B cell (primary cell): ENCODE measurements at regions not wholly inside any gene's neighbourhood (a gene's known extent, or its start where the extent isn't known, plus 50 kb on each side); places are given as distances from the start of the nearest gene placed in this dataset.

Experiments used
- ATAC-seq: fragments of 200-7000 bp; cut with Tn5 transposase; one replicate; pipeline ENCODE4 v1.10.0; 2021; ENCODE audit warnings: low read depth, mild to moderate bottlenecking, moderate number of reproducible peaks, moderate library complexity
- CTCF ChIA-PET: fragments of 350-600 bp; sonication (Branson Sonifier 250); formaldehyde crosslinking; loops from one replicate; lab custom pipeline; 2021; ENCODE audit warnings: antibody characterized with exemption, inconsistent platforms; lab: Charles Lee
- POLR2A ChIA-PET: fragments of 350-600 bp; sonication (Branson Sonifier 250); formaldehyde crosslinking; loops from one replicate; lab custom pipeline; 2021; ENCODE audit warnings: antibody characterized with exemption; lab: Charles Lee
- DNase-seq: peaks from one replicate; pipeline ENCODE4 v3.0.0; 2013
- H2AFZ ChIP-seq: 2 replicates; pipeline ENCODE4 v1.6.1; 2012; ENCODE audit warnings: mild to moderate bottlenecking, low read depth, low read length; ENCODE audit not compliant: insufficient read depth, poor library complexity, severe bottlenecking
- H3K27ac ChIP-seq, 2 donors: 1 replicate in 1 of 2; 2 replicates in 1 of 2; pipeline ENCODE4 v1.5.1; 2012 to 2013; ENCODE audit warnings: low read length in 2 of 2, mild to moderate bottlenecking in 2 of 2, moderate library complexity in 1 of 2
- H3K27me3 ChIP-seq, 4 experiments: fragments of 200-600 bp in 1 of 4; sonication (generic) in 1 of 4; replicated peaks in 1 of 4; 1 replicate in 2 of 4; 2 replicates in 2 of 4; pipeline versions ENCODE4 v1.6.1 to v1.7.0; 2013 to 2016; ENCODE audit warnings: low read length in 3 of 4, mild to moderate bottlenecking in 2 of 4, mixed read lengths in 1 of 4, moderate library complexity in 1 of 4; ENCODE audit not compliant: insufficient read depth in 4 of 4, control insufficient read depth in 3 of 4; ENCODE audit errors: control extremely low read depth in 1 of 4
- H3K36me3 ChIP-seq, 2 experiments: replicated peaks in 1 of 2; 1 replicate in 1 of 2; 2 replicates in 1 of 2; pipeline versions ENCODE4 v1.6.1 to v1.7.1; 2013; ENCODE audit warnings: low read length in 1 of 2; ENCODE audit not compliant: insufficient read depth in 2 of 2, control insufficient read depth in 1 of 2; ENCODE audit errors: control extremely low read depth in 1 of 2, extremely low read depth in 1 of 2
- H3K4me1 ChIP-seq, 2 donors: fragments of 200-600 bp in 1 of 2; sonication (generic) in 1 of 2; 1 replicate in 1 of 2; 2 replicates in 1 of 2; pipeline versions ENCODE4 v1.5.1 to v1.6.1; 2013 to 2017; ENCODE audit warnings: low read length in 2 of 2; ENCODE audit not compliant: control insufficient read depth in 2 of 2, insufficient read depth in 2 of 2
- H3K4me2 ChIP-seq: replicated peaks from 2 replicates; pipeline ENCODE3; 2012; ENCODE audit warnings: mild to moderate bottlenecking, low read depth, low read length; ENCODE audit not compliant: poor library complexity, severe bottlenecking
- H3K4me3 ChIP-seq, 5 experiments: fragments of 200-600 bp in 1 of 5; sonication (generic) in 1 of 5; 1 replicate in 3 of 5; 2 replicates in 2 of 5; pipeline versions ENCODE4 v1.5.1 to v1.7.0; 2011 to 2016; ENCODE audit warnings: low read length in 4 of 5, mild to moderate bottlenecking in 4 of 5, low read depth in 2 of 5, control low read depth in 1 of 5, moderate library complexity in 1 of 5; ENCODE audit not compliant: insufficient read depth in 1 of 5; ENCODE audit errors: control extremely low read depth in 1 of 5, extremely low read depth in 1 of 5
- H3K79me2 ChIP-seq: fragments of 200-600 bp; sonication (generic); one replicate; pipeline ENCODE4 v1.6.0; 2016; ENCODE audit warnings: low read length; ENCODE audit not compliant: control insufficient read depth, insufficient read depth
- H3K9ac ChIP-seq: fragments of 200-600 bp; sonication (generic); 2 replicates; pipeline ENCODE4 v1.6.1; 2017; ENCODE audit warnings: mild to moderate bottlenecking, low read length, moderate library complexity
- H3K9me3 ChIP-seq, 3 donors: one replicate each; pipeline versions ENCODE4 v1.6.1 to v1.7.1; 2013; ENCODE audit warnings: low read length in 2 of 3; ENCODE audit not compliant: control insufficient read depth in 2 of 3, insufficient read depth in 1 of 3; ENCODE audit errors: control extremely low read depth in 1 of 3
- H4K20me1 ChIP-seq: 2 replicates; pipeline ENCODE4 v1.6.0; 2012; ENCODE audit warnings: mild to moderate bottlenecking, low read length; ENCODE audit not compliant: insufficient read depth, control insufficient read depth, poor library complexity, severe bottlenecking
- H3K27ac Mint-ChIP-seq: one replicate; pipeline ENCODE4 v1.8.0; 2021; ENCODE audit warnings: mixed read lengths
- H3K27me3 Mint-ChIP-seq: one replicate; pipeline ENCODE4 v1.8.0; 2021; ENCODE audit warnings: mixed read lengths
- H3K4me1 Mint-ChIP-seq: one replicate; pipeline ENCODE4 v1.8.0; 2021; ENCODE audit warnings: mixed read lengths
- H3K4me3 Mint-ChIP-seq: one replicate; pipeline ENCODE4 v1.8.0; 2021; ENCODE audit warnings: mixed read lengths
- H3K9me3 Mint-ChIP-seq: one replicate; pipeline ENCODE4 v1.8.0; 2022; ENCODE audit warnings: mixed read lengths; ENCODE audit not compliant: insufficient read depth
- CTCF ChIP-seq: fragments of 200-600 bp; IDR thresholded peaks from one replicate; pipeline ENCODE4 v1.8.0; 2022; ENCODE audit warnings: antibody characterized with exemption, mild to moderate bottlenecking
- EZH2 ChIP-seq: IDR thresholded peaks from 2 replicates; pipeline ENCODE4 v1.6.1; 2012; ENCODE audit warnings: borderline replicate concordance, low read depth, mild to moderate bottlenecking, moderate library complexity, low read length; ENCODE audit not compliant: insufficient read depth, poor library complexity, severe bottlenecking
- WGBS: methylation state at CpG from one replicate; pipeline ENCODE4 v1.1.5; 2013; ENCODE audit warnings: missing lambda C conversion rate; ENCODE audit not compliant: insufficient coverage; 5-methylcytosine and 5-hydroxymethylcytosine counted together
- intact Hi-C: fragments of 100-400 bp; cut with micrococcal nuclease; formaldehyde crosslinking; loops from one replicate; pipeline ENCODE4 v1.10.0; 2022

- no peak for TF ChIP-seq CTCF
- TF ChIP-seq EZH2, result no peak
- no peaks in the 10 kb centered on the region for H3K9me3 Mint-ChIP-seq
- Histone ChIP-seq H4K20me1 (no peaks in the 10 kb centered on the region), H3K36me3 (no peaks in the 10 kb centered on the region), H3K27me3 (peaks cover 0 to 11% (median 0%) of the 10 kb centered on the region in 4 experiments), H2AFZ (no peak overlapping the region), H3K27ac (no peak overlapping the region), H3K4me3 (no peak overlapping the region), H3K9ac (no peak overlapping the region), H3K4me2 (no peak overlapping the region), H3K79me2 (no peaks in the 10 kb centered on the region), H3K4me1 (no peaks in the 10 kb centered on the region), H3K9me3 (peaks cover 1 to 4% (median 3%) of the 10 kb centered on the region in 3 donors)
- H3K4me1 Mint-ChIP-seq, result no peaks in the 10 kb centered on the region
- no peak overlapping the region for H3K4me3 Mint-ChIP-seq
- ATAC-seq, result no peak
- ChIA-PET CTCF (no interaction called here), POLR2A (no interaction called here)
- DNase-seq, result no peak
- WGBS, result 93% methylated on average over 6 of the region's 6 CpGs
- H3K27me3 Mint-ChIP-seq, result peaks cover 29% of the 10 kb centered on the region
- no peak overlapping the region for H3K27ac Mint-ChIP-seq
- intact Hi-C loops, result no loop called here
Observed at GRCh38 chr20:48175261-48175660, 390.0 kb upstream of the SULF2 start.

GRCh38 chr20:48172357-48172702 lies 387.0 kb upstream of the SULF2 start:
- H3K4me3 Mint-ChIP-seq, result no peak overlapping the region
- CTCF ChIA-PET, result no interaction called here
- H3K4me3 ChIP-seq, result no peak overlapping the region
- intact Hi-C loops, result no loop called here
- POLR2A ChIA-PET, result no interaction called here
- DNase-seq (no peak), ATAC-seq (no peak)
- peaks cover 35% of the 10 kb centered on the region for H3K27me3 Mint-ChIP-seq
- H3K27ac ChIP-seq, result no peak overlapping the region
- no peaks in the 10 kb centered on the region for H3K4me1 ChIP-seq
- no peak overlapping the region for H3K4me2 ChIP-seq
- TF ChIP-seq EZH2, result no peak
- TF ChIP-seq CTCF, result no peak
- H3K9ac ChIP-seq, result no peak overlapping the region
- no peak overlapping the region for H3K27ac Mint-ChIP-seq
- peaks cover 0 to 4% (median 1%) of the 10 kb centered on the region in 3 donors for H3K9me3 ChIP-seq
- no peak overlapping the region for H2AFZ ChIP-seq
- no peaks in the 10 kb centered on the region for H4K20me1 ChIP-seq
- 30% methylated on average over 1 of the region's 1 CpG for WGBS
- no peaks in the 10 kb centered on the region for H3K36me3 ChIP-seq
- H3K27me3 ChIP-seq, result peaks cover 0 to 11% (median 0%) of the 10 kb centered on the region in 4 experiments
- no peaks in the 10 kb centered on the region for H3K9me3 Mint-ChIP-seq
- H3K79me2 ChIP-seq, result no peaks in the 10 kb centered on the region
- H3K4me1 Mint-ChIP-seq, result no peaks in the 10 kb centered on the region
